Brain pericyte (primary cell): ENCODE measurements at regions not wholly inside any gene's neighbourhood (a gene's known extent, or its start where the extent isn't known, plus 50 kb on each side); places are given as distances from the start of the nearest gene placed in this dataset.
"Not testable (repeated sequence)": the region's sequence is repeated elsewhere in the genome, so short reads cannot be mapped to it uniquely, and the experiment has no call there.

ENCODE experiments used
- DNase-seq: peaks from one replicate; pipeline ENCODE4 v3.0.0-alpha.2; 2012; ENCODE audit warnings: low read depth, low spot score

- no peak for DNase-seq
Observed at GRCh38 chr18:39486268-39486667, 1920.7 kb upstream of the CELF4 start.

- no peak for DNase-seq
Observed at GRCh38 chr18:39485696-39486095, 1920.1 kb upstream of the CELF4 start.

- no peak for DNase-seq
Observed at GRCh38 chr18:39481281-39481680, 1915.7 kb upstream of the CELF4 start.

- DNase-seq, result no peak
Observed at GRCh38 chr18:39480494-39481195, 1915.0 kb upstream of the CELF4 start.

GRCh38 chr18:39464006-39464405 is 1898.4 kb upstream of the CELF4 start:
- DNase-seq, result no peak

GRCh38 chr18:39462436-39462835 is 1896.8 kb upstream of the CELF4 start:
- DNase-seq, result no peak

GRCh38 chr18:39460136-39460535 is 1894.5 kb upstream of the CELF4 start:
- no peak for DNase-seq

- DNase-seq, result no peak
Observed at GRCh38 chr18:39455285-39455684, 1889.7 kb upstream of the CELF4 start.

GRCh38 chr18:39454866-39455265 is 1889.3 kb upstream of the CELF4 start:
- DNase-seq, result no peak

- no peak for DNase-seq
Observed at GRCh38 chr18:39453882-39454281, 1888.3 kb upstream of the CELF4 start.

- no peak for DNase-seq
Observed at GRCh38 chr18:39453356-39453755, 1887.8 kb upstream of the CELF4 start.

GRCh38 chr18:39450958-39451357 is 1885.4 kb upstream of the CELF4 start:
- DNase-seq, result no peak

- DNase-seq, result no peak
Observed at GRCh38 chr18:39449566-39449965, 1884.0 kb upstream of the CELF4 start.

- no peak for DNase-seq
Observed at GRCh38 chr18:39448942-39449341, 1883.3 kb upstream of the CELF4 start.

GRCh38 chr18:39444957-39445356 is 1879.4 kb upstream of the CELF4 start:
- DNase-seq, result not testable (repeated sequence)

GRCh38 chr18:39441648-39442047 is 1876.0 kb upstream of the CELF4 start:
- DNase-seq, result no peak

- no peak for DNase-seq
Observed at GRCh38 chr18:39435996-39436395, 1870.4 kb upstream of the CELF4 start.

- no peak for DNase-seq
Observed at GRCh38 chr18:39435209-39435608, 1869.6 kb upstream of the CELF4 start.

GRCh38 chr18:39434223-39434920 is 1868.8 kb upstream of the CELF4 start:
- DNase-seq, result no peak

- DNase-seq, result no peak
Observed at GRCh38 chr18:39425172-39425850, 1859.7 kb upstream of the CELF4 start.

- DNase-seq, result no peak
Observed at GRCh38 chr18:39424261-39424660, 1858.7 kb upstream of the CELF4 start.

- DNase-seq, result no peak
Observed at GRCh38 chr18:39421276-39421675, 1855.7 kb upstream of the CELF4 start.

- no peak for DNase-seq
Observed at GRCh38 chr18:39419315-39419714, 1853.7 kb upstream of the CELF4 start.
